ENCODE measurements at regions not wholly inside any gene's neighbourhood (a gene's known extent, or its start where the extent isn't known, plus 50 kb on each side); places are given as distances from the start of the nearest gene placed in this dataset.

GRCh38 chr3:101149251-101149650 lies 156.0 kb upstream of the ABI3BP start (continued):
- no peak for TF ChIP-seq CTCF (IDR thresholded peaks at IDR 0.05)

GRCh38 chr3:101148001-101148400 lies 154.8 kb upstream of the ABI3BP start:
- Histone ChIP-seq H3K4me3 (no peak overlapping the region), H3K4me2 (no peak overlapping the region), H3K27ac (no peak overlapping the region), H3K4me1 (no peaks in the 10 kb centered on the region), H3K9me3 (no peaks in the 10 kb centered on the region)
- TF ChIP-seq MAX (IDR thresholded peaks at IDR 0.05) (no peak), SREBF2 (IDR thresholded peaks at IDR 0.05) (no peak), RARB (CRISPR knock-in tag; IDR thresholded peaks at IDR 0.05) (no peak), HEYL (CRISPR knock-in tag; IDR thresholded peaks at IDR 0.05) (no peak), MAZ (IDR thresholded peaks at IDR 0.05; ENCODE audit: borderline replicate concordance, low read depth, low read length) (no peak), JUNB (IDR thresholded peaks at IDR 0.05) (no peak), JUN (IDR thresholded peaks at IDR 0.05) (no peak), MYC (IDR thresholded peaks at IDR 0.05; ENCODE audit: borderline replicate concordance, low read length) (no peak), SMC3 (IDR thresholded peaks at IDR 0.05) (no peak), HES2 (IDR thresholded peaks at IDR 0.05) (no peak), CTCF (IDR thresholded peaks at IDR 0.05) (no peak), RCOR1 (IDR thresholded peaks at IDR 0.05; ENCODE audit: low read depth, low read length) (no peak), EHMT2 (IDR thresholded peaks at IDR 0.05; ENCODE audit: low read depth) (no peak), HDAC2 (IDR thresholded peaks at IDR 0.05) (no peak), PBX3 (IDR thresholded peaks at IDR 0.05) (no peak), ELK1 (IDR thresholded peaks at IDR 0.05; ENCODE audit: low read depth, low read length) (no peak), RFX5 (IDR thresholded peaks at IDR 0.05) (no peak), ZFP36 (IDR thresholded peaks at IDR 0.05; ENCODE audit: borderline replicate concordance, partially characterized antibody) (no peak)
- POLR2A ChIA-PET, result no interaction called here
- 58% methylated on average over 3 of the region's 3 CpGs for WGBS (ENCODE audit: missing lambda C conversion rate)
- FAIRE-seq (no peak), DNase-seq (ENCODE audit: low read depth in 1 of 2, low spot score in 1 of 2) (no peak), ATAC-seq (no peak)
- CTCF ChIA-PET, result interaction anchor here (1.5 kb wide), 1 partner anchor 10 kb away, joined by 3 read pairs; no protein-coding TSS in a partner anchor

- CTCF ChIA-PET, result interaction anchor here (1.6 kb wide), 1 partner anchor 253 kb away, joined by 4 read pairs; no protein-coding TSS in a partner anchor
- no peak overlapping the region for H3K4me3 ChIP-seq
- DNase-seq (ENCODE audit: low read depth in 1 of 2, low spot score in 1 of 2), result no peak
Measured at GRCh38 chr3:101146946-101147345, 153.7 kb upstream of the ABI3BP start.

More at GRCh38 chr3:101146946-101147345, 153.7 kb upstream of the ABI3BP start:
- FAIRE-seq (no peak), ATAC-seq (no peak)
- WGBS (ENCODE audit: missing lambda C conversion rate), result 45% methylated on average over 2 of the region's 2 CpGs
- H3K27ac ChIP-seq, result no peak overlapping the region
- TF ChIP-seq HOXA7 (CRISPR knock-in tag; IDR thresholded peaks at IDR 0.05) (no peak), ZSCAN20 (CRISPR knock-in tag; IDR thresholded peaks at IDR 0.05) (no peak), FOXS1 (CRISPR knock-in tag; IDR thresholded peaks at IDR 0.05) (no peak), KDM5A (IDR thresholded peaks at IDR 0.05) (no peak), HDAC2 (IDR thresholded peaks at IDR 0.05) (no peak), BHLHE40 (IDR thresholded peaks at IDR 0.05; ENCODE audit: low read depth, low read length) (no peak), MAFK (IDR thresholded peaks at IDR 0.05; ENCODE audit: partially characterized antibody) (no peak), FOSB (CRISPR knock-in tag; IDR thresholded peaks at IDR 0.05) (no peak), RFX5 (IDR thresholded peaks at IDR 0.05) (no peak), RNF2 (IDR thresholded peaks at IDR 0.05; ENCODE audit: borderline replicate concordance, low read depth) (no peak)
- no peaks in the 10 kb centered on the region for H3K9me3 ChIP-seq
- POLR2A ChIA-PET, result interaction anchor here (0.6 kb wide), 1 partner anchor 9 kb away, joined by 3 read pairs; no protein-coding TSS in a partner anchor
- no peak overlapping the region for H3K4me2 ChIP-seq
- H3K4me1 ChIP-seq, result no peaks in the 10 kb centered on the region
